Caco-2 (cell line): ENCODE measurements at regions not wholly inside any gene's neighbourhood (a gene's known extent, or its start where the extent isn't known, plus 50 kb on each side); places are given as distances from the start of the nearest gene placed in this dataset.

Experiments used
- BruUV-seq: library from RNA; stranded (reverse); fragments of 400-500 nt; replicated peaks from 2 replicates; lab custom pipeline; 2021; lab: Mats Ljungman, UMichigan
- CTCF ChIA-PET: fragments of 300-600 bp; sonication (Branson Sonifier 250); formaldehyde crosslinking; loops from one replicate; lab custom pipeline; 2022; ENCODE audit warnings: antibody characterized with exemption; lab: Charles Lee
- POLR2A ChIA-PET: fragments of 300-600 bp; sonication (Branson Sonifier 250); formaldehyde crosslinking; loops from one replicate; lab custom pipeline; 2022; ENCODE audit warnings: antibody characterized with exemption; lab: Charles Lee
- DNase-seq, 2 experiments: peaks; one replicate each; pipeline versions ENCODE4 v3.0.0 to v3.0.0-alpha.2; 2020 to 2022
- H3K27me3 ChIP-seq: replicated peaks from 2 replicates; pipeline ENCODE4 v1.6.0; 2011; ENCODE audit warnings: low read length; ENCODE audit not compliant: control insufficient read depth, insufficient read depth
- H3K36me3 ChIP-seq: 2 replicates; pipeline ENCODE4 v1.5.1; 2011; ENCODE audit warnings: low read length; ENCODE audit not compliant: control insufficient read depth, insufficient read depth
- H3K4me1 ChIP-seq: fragments of 250-450 bp; sonication (Bioruptor Pico); 2 replicates; pipeline ENCODE4 v1.5.1; 2020; ENCODE audit warnings: mild to moderate bottlenecking
- H3K4me3 ChIP-seq: 2 replicates; pipeline ENCODE4 v1.5.1; 2011; ENCODE audit warnings: low read depth, mild to moderate bottlenecking, control low read depth, low read length
- H3K9me3 ChIP-seq: fragments of 250-450 bp; sonication (Bioruptor Pico); 2 replicates; pipeline ENCODE4 v1.5.1; 2020; ENCODE audit warnings: mild to moderate bottlenecking, moderate library complexity
- H3K27ac Mint-ChIP-seq: one replicate; pipeline ENCODE4 v1.8.0; 2022; ENCODE audit warnings: mixed read lengths; ENCODE audit not compliant: unreplicated experiment
- H3K27me3 Mint-ChIP-seq: one replicate; pipeline ENCODE4 v1.8.0; 2022; ENCODE audit warnings: mixed read lengths; ENCODE audit not compliant: insufficient read depth, unreplicated experiment
- H3K36me3 Mint-ChIP-seq: one replicate; pipeline ENCODE4 v1.8.0; 2022; ENCODE audit warnings: mild to moderate bottlenecking, mixed read lengths; ENCODE audit not compliant: insufficient read depth, unreplicated experiment
- H3K4me1 Mint-ChIP-seq: one replicate; pipeline ENCODE4 v1.8.0; 2022; ENCODE audit warnings: low read depth, mixed read lengths; ENCODE audit not compliant: unreplicated experiment
- H3K4me3 Mint-ChIP-seq: one replicate; pipeline ENCODE4 v1.8.0; 2022; ENCODE audit warnings: mild to moderate bottlenecking, moderate library complexity, mixed read lengths; ENCODE audit not compliant: unreplicated experiment
- H3K9me3 Mint-ChIP-seq: one replicate; pipeline ENCODE4 v1.8.0; 2022; ENCODE audit warnings: mixed read lengths; ENCODE audit not compliant: unreplicated experiment
- CTCF ChIP-seq, 2 experiments: fragments of 200-600 bp in 1 of 2; IDR thresholded peaks; 1 replicate in 1 of 2; 2 replicates in 1 of 2; pipeline versions ENCODE4 v1.5.1 to v1.8.0; 2011 to 2022; ENCODE audit warnings: antibody characterized with exemption in 1 of 2, control low read depth in 1 of 2, inconsistent platforms in 1 of 2, low read depth in 1 of 2, low read length in 1 of 2, mild to moderate bottlenecking in 1 of 2, moderate library complexity in 1 of 2; ENCODE audit not compliant: insufficient read depth in 1 of 2, severe bottlenecking in 1 of 2, unreplicated experiment in 1 of 2
- intact Hi-C: fragments of 100-400 bp; cut with micrococcal nuclease; formaldehyde crosslinking; loops from one replicate; pipeline ENCODE4 v1.10.0; 2022; ENCODE audit not compliant: unreplicated experiment

- ChIA-PET POLR2A (no interaction called here), CTCF (no interaction called here)
- no peak for DNase-seq
- Mint-ChIP-seq H3K27me3 (peaks cover 11% of the 10 kb centered on the region), H3K36me3 (no peaks in the 10 kb centered on the region), H3K9me3 (no peaks in the 10 kb centered on the region), H3K4me3 (no peak overlapping the region), H3K27ac (no peak overlapping the region), H3K4me1 (no peaks in the 10 kb centered on the region)
- intact Hi-C loops, result no loop called here
- Histone ChIP-seq H3K4me3 (no peak overlapping the region), H3K36me3 (no peaks in the 10 kb centered on the region), H3K9me3 (no peaks in the 10 kb centered on the region), H3K4me1 (no peaks in the 10 kb centered on the region), H3K27me3 (no peaks in the 10 kb centered on the region; the same call in 1 of the 2 replicates)
- no peak for TF ChIP-seq CTCF (IDR thresholded peaks at IDR 0.05; ENCODE audit: insufficient read depth in 1 of 2, low read depth in 1 of 2, low read length in 1 of 2, severe bottlenecking in 1 of 2, unreplicated experiment in 1 of 2)
- no TSS peak for BruUV-seq
These were observed 200.3 kb downstream of the LSM5 start for GRCh38 chr7:32289651-32290414.

- Mint-ChIP-seq H3K4me1 (no peaks in the 10 kb centered on the region), H3K36me3 (no peaks in the 10 kb centered on the region), H3K27me3 (peaks cover 17% of the 10 kb centered on the region), H3K27ac (no peak overlapping the region), H3K9me3 (no peaks in the 10 kb centered on the region), H3K4me3 (no peak overlapping the region)
- DNase-seq, result no peak
- intact Hi-C loops, result no loop called here
- no peak for TF ChIP-seq CTCF (IDR thresholded peaks at IDR 0.05; ENCODE audit: insufficient read depth in 1 of 2, low read depth in 1 of 2, low read length in 1 of 2, severe bottlenecking in 1 of 2, unreplicated experiment in 1 of 2)
- H3K4me1 ChIP-seq, result no peaks in the 10 kb centered on the region
- ChIA-PET CTCF (no interaction called here), POLR2A (no interaction called here)
- H3K36me3 ChIP-seq, result no peaks in the 10 kb centered on the region
- H3K4me3 ChIP-seq, result no peak overlapping the region
- BruUV-seq, result no TSS peak
- H3K9me3 ChIP-seq, result no peaks in the 10 kb centered on the region
- H3K27me3 ChIP-seq, result no peaks in the 10 kb centered on the region; the same call in 1 of the 2 replicates
These were observed 204.5 kb downstream of the LSM5 start for GRCh38 chr7:32285698-32286097.

GRCh38 chr7:32283546-32283945, 206.6 kb downstream of the LSM5 start:
- no TSS peak for BruUV-seq
- CTCF ChIA-PET, result no interaction called here
- Histone ChIP-seq H3K36me3 (no peaks in the 10 kb centered on the region), H3K9me3 (no peaks in the 10 kb centered on the region), H3K4me3 (no peak overlapping the region), H3K4me1 (no peaks in the 10 kb centered on the region), H3K27me3 (no peaks in the 10 kb centered on the region; the same call in 1 of the 2 replicates)
- Mint-ChIP-seq H3K27ac (no peak overlapping the region), H3K4me1 (no peaks in the 10 kb centered on the region), H3K27me3 (peaks cover 22% of the 10 kb centered on the region), H3K36me3 (no peaks in the 10 kb centered on the region), H3K9me3 (no peaks in the 10 kb centered on the region), H3K4me3 (no peak overlapping the region)
- POLR2A ChIA-PET, result no interaction called here
- intact Hi-C loops, result no loop called here
- DNase-seq, result no peak
- TF ChIP-seq CTCF (IDR thresholded peaks at IDR 0.05; ENCODE audit: insufficient read depth in 1 of 2, low read depth in 1 of 2, low read length in 1 of 2, severe bottlenecking in 1 of 2, unreplicated experiment in 1 of 2), result no peak
